ENCODE measurements at regions not wholly inside any gene's neighbourhood (a gene's known extent, or its start where the extent isn't known, plus 50 kb on each side); places are given as distances from the start of the nearest gene placed in this dataset.

- DNase-seq, result no peak
Observed at GRCh38 chr16:85315866-85316265, 203.6 kb upstream of the CIBAR2 start.

DNA sequence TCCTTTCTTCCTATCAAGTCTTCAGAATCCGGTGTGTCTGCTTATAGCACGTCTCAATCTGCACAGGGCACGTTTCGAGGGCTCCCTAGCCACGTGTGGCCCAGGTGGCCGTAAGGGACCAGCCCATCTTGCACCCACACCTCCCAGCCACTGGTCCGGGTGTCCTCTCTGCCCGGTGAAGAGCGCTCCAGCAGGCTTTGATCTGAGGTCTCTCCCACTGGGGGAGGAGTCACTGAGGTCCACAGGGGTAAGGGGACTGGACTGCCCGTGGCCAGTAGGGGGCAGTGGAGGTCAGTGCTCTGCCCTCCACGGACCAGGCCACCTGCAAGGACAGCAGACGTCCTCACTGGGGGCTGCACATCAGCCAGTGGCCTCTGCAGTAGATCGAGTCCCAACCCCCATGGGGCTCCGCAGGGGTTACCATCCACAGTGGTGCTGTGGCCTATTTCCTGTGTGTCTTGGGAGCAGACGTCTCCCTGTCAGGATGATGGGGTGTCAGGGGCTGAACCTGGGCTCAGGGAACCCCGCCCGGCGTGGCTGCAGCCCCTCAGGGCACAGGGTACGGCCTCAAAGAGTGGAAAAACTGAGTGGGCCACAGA, 204.1 kb upstream of the CIBAR2 start:
- DNase-seq, result peak; percentile 74

DNA sequence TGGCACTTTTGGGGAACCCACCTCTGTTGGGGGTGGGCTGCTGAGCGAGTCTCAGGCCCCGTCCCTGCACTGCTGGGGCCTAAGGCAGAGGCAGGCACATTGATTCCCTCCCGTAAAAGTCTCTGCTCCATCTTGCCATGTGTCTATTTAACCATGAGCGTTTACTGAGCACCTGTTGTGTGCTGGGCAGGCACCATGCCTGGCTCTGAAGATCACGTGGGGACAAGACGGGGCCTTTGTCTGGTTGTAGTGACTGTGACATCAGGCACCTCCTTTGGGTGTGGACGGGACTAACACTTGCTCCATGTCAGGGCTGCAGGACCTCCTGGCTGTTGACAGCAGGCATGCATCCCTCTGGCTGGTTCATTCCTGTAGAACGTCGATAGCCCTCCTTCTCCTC, 204.7 kb upstream of the CIBAR2 start:
- no peak for DNase-seq

DNA sequence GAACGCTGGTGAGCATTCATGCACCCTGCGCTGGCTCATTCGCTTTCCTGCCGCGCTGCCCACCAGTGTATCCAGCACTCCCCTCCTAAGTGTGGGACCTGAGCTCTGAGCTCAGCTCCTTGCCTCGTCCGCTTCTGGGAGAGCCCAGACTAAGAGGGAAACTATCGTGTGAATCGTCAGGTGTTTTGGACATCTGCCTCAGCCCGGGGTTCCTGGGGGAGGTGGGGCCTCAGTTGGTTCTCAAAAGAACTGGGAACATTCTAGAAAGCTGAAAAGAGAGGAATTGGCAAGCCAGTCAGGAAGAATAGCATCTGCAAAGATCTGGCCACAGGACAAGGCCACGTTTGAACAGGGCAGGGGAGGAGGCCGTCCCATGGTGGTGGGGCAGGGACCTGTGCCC, 205.4 kb upstream of the CIBAR2 start:
- no peak for DNase-seq

DNA sequence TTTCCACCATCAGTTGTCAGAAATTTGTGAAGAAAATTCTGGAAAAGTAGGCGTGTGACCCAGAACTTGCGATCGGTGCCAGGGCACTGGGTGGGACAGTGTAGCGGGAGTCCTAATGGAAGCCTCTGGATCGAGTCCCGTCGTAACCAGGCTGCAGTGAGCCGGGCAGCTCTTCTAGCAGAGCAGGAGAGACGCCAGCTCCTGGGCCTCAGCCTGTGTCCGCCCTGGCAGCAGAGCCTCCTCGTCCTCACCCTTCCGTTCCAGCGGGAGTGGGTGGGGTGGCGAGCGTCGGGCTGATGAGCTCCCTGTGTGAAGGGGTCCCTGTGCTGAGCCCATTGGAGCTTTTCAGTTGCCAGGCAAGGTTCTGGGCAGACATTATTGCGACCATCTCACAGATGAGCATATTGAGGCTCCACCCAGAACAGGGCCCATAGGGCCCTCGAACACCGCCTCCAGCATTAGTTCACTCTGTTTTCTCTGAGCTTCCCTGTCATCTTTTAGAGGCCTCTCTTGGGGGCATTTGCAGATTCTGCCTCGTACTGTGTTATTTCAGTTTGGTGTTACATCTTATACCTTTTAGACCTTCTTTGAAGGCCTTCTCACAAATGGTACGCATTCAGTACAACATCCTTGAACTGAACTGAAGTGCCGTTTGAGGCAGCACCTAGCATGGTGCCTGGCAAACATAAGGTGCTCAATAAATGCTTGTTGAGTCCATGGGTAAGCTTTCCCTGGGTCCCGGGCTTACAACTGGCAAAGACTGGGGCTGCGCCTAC, 207.1 kb upstream of the CIBAR2 start:
- DNase-seq, result no peak

GRCh38 chr16:85319984-85320440, 207.7 kb upstream of the CIBAR2 start:
- DNase-seq, result no peak

DNA sequence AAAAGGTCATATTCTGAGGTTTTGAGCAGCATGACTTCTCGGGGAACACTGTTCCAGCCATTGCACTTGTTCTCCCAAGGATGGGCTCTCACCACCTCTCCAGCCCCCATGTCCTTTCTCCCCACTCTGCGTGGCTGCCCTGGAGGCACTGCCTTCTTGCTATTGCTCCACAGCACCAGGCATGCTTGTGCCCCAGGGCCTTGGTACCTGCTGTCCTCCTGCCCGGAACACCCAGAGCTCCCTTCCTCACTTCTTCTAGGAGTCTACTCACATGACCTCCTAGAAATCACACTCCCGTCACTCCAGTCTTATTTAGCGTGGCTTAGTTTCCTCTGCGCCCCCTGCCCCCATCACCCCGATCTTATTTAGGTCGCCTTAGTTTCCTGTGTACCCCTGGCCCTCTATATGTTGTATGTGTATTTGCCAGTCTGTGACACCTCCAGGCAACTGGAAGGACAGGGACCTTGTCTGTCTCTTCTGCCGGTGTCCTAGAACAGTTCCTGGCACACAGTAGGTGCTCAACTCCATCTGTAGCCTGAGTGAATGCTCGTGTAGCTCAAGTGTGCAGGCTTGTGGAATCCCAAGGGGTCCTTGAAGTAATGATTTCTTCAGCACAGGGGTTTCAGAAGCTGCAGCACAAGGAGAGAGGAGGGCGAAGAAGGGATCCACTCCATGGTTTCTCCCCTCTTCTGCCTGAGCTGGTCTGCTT, 208.6 kb upstream of the CIBAR2 start:
- DNase-seq, result no peak

GRCh38 chr16:85321509-85322271, 209.4 kb upstream of the CIBAR2 start:
- no peak for DNase-seq

- no peak for DNase-seq
Observed at GRCh38 chr16:85323230-85323960, 211.1 kb upstream of the CIBAR2 start.

GRCh38 chr16:85323961-85324253, 211.6 kb upstream of the CIBAR2 start:
- DNase-seq, result no peak

DNA sequence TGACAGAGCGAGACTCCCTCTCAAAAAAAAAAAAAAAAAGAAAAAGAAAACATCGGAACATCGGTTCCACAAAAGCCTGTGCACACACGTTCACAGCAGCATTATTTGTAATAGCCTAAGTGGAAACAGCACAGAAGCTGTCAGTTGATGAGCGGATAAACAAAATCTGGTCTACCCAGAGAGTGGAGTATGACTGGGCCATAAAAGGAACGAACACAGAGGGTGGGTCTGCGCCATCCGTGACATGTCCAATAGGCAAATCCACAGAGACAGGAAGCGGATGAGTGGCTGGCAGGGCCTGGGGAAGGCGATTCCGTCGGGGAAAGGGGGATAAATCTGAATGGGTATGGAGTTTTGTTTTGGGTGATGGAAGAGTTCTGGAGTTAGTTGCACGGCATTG, 212.2 kb upstream of the CIBAR2 start:
- no peak for DNase-seq

- no peak for DNase-seq
Observed at GRCh38 chr16:85326113-85326793, 214.0 kb upstream of the CIBAR2 start.

- no peak for DNase-seq
Observed at GRCh38 chr16:85326794-85327181, 214.5 kb upstream of the CIBAR2 start.

- DNase-seq, result peak; percentile 60
Observed at GRCh38 chr16:85327731-85328675, 215.7 kb upstream of the CIBAR2 start.

GRCh38 chr16:85328676-85329058, 216.4 kb upstream of the CIBAR2 start:
- DNase-seq, result peak; percentile 60

- no peak for DNase-seq
Observed at GRCh38 chr16:85329059-85329812, 217.0 kb upstream of the CIBAR2 start.

DNA sequence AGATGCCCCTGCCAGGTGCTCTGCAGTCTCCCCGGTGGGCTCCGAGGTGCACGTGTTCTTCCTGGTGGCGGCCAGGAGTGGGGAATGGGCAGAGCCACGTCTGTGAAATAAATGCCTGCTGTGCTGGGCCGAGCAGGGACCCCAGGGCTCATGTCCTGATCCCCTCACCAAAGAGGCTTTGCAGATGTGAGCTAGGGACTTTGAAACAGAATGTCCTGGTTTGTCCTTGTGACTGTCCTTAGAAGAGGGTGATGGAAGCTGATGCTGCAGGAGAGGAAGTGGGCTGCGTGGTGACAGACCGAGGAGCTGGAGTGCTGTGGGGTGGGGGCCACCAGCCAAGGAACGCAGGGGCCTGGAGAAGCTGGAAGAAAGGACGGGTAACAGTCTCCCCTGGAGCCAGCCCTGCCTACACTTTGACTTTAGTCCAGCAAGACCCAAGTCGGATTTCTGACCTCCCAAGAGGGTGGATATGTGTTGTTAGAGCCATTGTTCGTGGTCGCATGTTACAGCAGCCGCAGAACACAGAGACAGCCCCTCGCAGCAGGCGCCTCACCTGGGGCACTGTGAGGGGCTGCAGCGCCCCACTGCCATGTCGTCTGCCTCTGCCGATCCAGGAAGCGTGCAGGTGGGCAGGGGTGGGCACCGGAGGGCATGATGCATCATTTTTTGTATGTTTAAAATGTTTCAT, 217.9 kb upstream of the CIBAR2 start:
- DNase-seq, result no peak

DNA sequence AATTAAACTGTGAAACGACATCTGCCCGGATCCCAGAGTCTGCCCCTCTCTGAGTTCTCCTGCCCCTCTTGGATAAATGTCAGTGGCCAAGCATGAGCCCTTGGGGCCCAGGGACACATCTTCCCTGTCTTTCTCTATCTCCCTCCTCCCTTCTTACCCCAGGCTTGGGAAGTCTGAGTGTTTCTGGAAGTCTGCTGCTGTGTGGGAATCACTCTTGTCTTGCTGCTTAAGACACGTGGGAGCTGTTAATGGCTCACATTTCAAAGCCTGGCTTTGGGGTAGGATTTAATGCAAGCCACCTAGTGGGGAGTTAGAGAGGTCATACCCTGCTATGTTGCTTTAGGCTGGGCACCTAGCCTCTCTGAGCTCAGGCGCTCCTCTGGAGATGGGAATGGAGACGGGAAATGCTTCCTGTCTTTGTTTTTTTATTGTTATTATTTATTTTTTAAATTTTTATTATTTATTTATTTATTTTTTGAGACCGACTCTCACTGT, 218.5 kb upstream of the CIBAR2 start:
- DNase-seq, result peak; percentile 69

DNA sequence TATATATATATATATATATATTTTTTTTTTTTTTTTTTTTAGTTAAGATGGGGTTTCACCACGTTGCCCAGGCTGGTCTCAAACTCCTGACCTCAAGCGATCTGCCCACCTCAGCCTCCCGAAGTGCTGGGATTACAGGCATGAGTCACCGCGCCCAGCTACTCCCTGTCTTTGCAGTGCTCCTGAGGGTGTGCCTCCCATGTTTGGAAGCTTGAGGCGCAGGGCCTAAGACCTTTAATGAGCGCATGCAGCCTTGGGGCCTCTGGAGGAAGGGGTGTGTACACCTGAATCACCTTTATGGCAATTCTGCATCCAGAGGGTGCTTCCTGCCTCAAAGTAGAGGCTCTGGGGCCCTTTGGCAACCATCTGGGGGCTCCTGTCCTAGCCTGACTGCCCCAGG, 219.4 kb upstream of the CIBAR2 start:
- no peak for DNase-seq
